DOHH2 (cell line): ENCODE measurements at regions not wholly inside any gene's neighbourhood (a gene's known extent, or its start where the extent isn't known, plus 50 kb on each side); places are given as distances from the start of the nearest gene placed in this dataset.

Experiments
- H3F3A ChIP-seq: fragments of 200-600 bp; sonication (generic), shearing (Covaris generic); 2 replicates; pipeline ENCODE4 v1.6.0; 2016; ENCODE audit warnings: antibody characterized with exemption, mild to moderate bottlenecking; ENCODE audit not compliant: control insufficient read depth, insufficient read depth
- H3K27ac ChIP-seq: fragments of 200-600 bp; sonication (generic); 2 replicates; pipeline ENCODE4 v1.5.1; 2014; ENCODE audit warnings: low read depth, mild to moderate bottlenecking, low read length, moderate library complexity
- H3K27me3 ChIP-seq: fragments of 200-600 bp; sonication (generic); 2 replicates; pipeline ENCODE4 v1.6.1; 2014; ENCODE audit warnings: mild to moderate bottlenecking, low read length, mixed read lengths; ENCODE audit not compliant: control insufficient read depth
- H3K36me3 ChIP-seq: fragments of 200-600 bp; sonication (generic); 2 replicates; pipeline ENCODE4 v1.6.1; 2014; ENCODE audit warnings: mild to moderate bottlenecking, low read length, moderate library complexity, mixed read lengths; ENCODE audit not compliant: control insufficient read depth
- H3K4me1 ChIP-seq: fragments of 200-600 bp; sonication (generic); 2 replicates; pipeline ENCODE4 v1.6.1; 2014; ENCODE audit warnings: mild to moderate bottlenecking, low read length, mixed read lengths; ENCODE audit not compliant: control insufficient read depth
- H3K4me2 ChIP-seq: fragments of 200-600 bp; sonication (generic); 2 replicates; pipeline ENCODE4 v1.6.0; 2014; ENCODE audit warnings: mild to moderate bottlenecking, low read length, moderate library complexity
- H3K4me3 ChIP-seq: fragments of 200-600 bp; sonication (generic); 2 replicates; pipeline ENCODE4 v1.5.1; 2014; ENCODE audit warnings: mild to moderate bottlenecking, low read length, mixed read lengths
- H3K79me2 ChIP-seq: fragments of 200-600 bp; sonication (generic); 2 replicates; pipeline ENCODE4 v1.6.1; 2014; ENCODE audit warnings: mild to moderate bottlenecking, low read length, mixed read lengths; ENCODE audit not compliant: control insufficient read depth
- H3K9me2 ChIP-seq: fragments of 200-600 bp; sonication (generic); replicated peaks from 2 replicates; pipeline ENCODE4 v1.6.1; 2014; ENCODE audit warnings: mild to moderate bottlenecking, low read length, mixed read lengths; ENCODE audit not compliant: control insufficient read depth
- H3K9me3 ChIP-seq: fragments of 200-600 bp; sonication (generic); 2 replicates; pipeline ENCODE4 v1.6.1; 2014; ENCODE audit warnings: antibody characterized with exemption, low read length, mixed read lengths; ENCODE audit not compliant: control insufficient read depth, insufficient read depth
- H4K20me1 ChIP-seq: fragments of 200-600 bp; sonication (generic); 2 replicates; pipeline ENCODE4 v1.6.0; 2014; ENCODE audit warnings: low read depth, mild to moderate bottlenecking, antibody characterized with exemption, low read length, moderate library complexity; ENCODE audit not compliant: control insufficient read depth, insufficient read depth
- CTCF ChIP-seq: fragments of 200-600 bp; sonication (generic); IDR thresholded peaks from one replicate; pipeline ENCODE4 v1.5.1; 2014; ENCODE audit warnings: antibody characterized with exemption, mild to moderate bottlenecking, low read depth, low read length; ENCODE audit not compliant: poor library complexity, severe bottlenecking
- EZH2phosphoT487 ChIP-seq: fragments of 200-600 bp; sonication (generic); IDR thresholded peaks from 2 replicates; pipeline ENCODE4 v1.6.1; 2017; ENCODE audit warnings: borderline replicate concordance, mild to moderate bottlenecking, antibody characterized with exemption, low read length, moderate library complexity, mixed read lengths

DNA sequence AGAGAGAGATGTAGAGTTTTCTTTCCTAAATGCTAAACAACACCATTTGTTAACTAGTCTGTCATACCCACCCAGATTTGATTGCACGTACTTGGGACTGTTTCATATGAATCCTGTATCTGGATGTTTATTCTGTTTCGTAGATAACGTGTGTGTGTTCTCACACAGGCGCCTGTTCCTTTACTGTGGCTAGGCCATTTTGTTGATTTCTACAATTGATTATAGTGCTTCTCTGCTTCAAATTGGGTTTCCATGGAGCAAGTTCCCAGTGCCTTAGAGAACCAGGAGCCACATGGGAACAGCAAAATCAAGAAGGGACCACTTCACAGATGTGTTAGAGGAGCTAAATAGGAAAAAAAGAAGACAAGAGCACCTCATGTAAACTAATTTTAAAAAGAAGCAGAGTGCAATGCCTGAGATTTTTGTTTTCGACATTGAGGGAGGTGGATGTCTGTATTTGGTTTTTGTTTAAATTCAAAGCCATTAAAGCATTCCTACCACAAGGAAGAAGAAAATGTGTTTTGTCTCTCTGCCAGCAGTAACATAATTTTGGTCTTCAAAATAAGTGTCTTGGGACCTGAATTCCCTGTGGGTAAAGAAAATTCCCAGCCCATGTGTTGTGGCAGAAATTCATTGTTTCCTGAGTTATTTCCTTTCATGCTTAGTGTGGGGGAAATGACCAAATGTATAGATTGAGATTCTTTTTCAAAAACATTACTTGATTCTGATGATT, 424.0 kb upstream of the C2CD4B start:
- H3K27me3 ChIP-seq = no peaks in the 10 kb centered on the region
- H3F3A ChIP-seq = no peaks in the 10 kb centered on the region
- no peaks in the 10 kb centered on the region for H3K9me3 ChIP-seq
- TF ChIP-seq EZH2phosphoT487 (no peak), CTCF (no peak)
- H3K4me3 ChIP-seq = no peak overlapping the region
- H3K4me1 ChIP-seq = no peaks in the 10 kb centered on the region
- H3K27ac ChIP-seq = no peak overlapping the region
- H3K9me2 ChIP-seq = no peaks in the 10 kb centered on the region
- H4K20me1 ChIP-seq = no peaks in the 10 kb centered on the region
- no peaks in the 10 kb centered on the region for H3K36me3 ChIP-seq
- H3K4me2 ChIP-seq = no peak overlapping the region
- H3K79me2 ChIP-seq = no peaks in the 10 kb centered on the region

DNA sequence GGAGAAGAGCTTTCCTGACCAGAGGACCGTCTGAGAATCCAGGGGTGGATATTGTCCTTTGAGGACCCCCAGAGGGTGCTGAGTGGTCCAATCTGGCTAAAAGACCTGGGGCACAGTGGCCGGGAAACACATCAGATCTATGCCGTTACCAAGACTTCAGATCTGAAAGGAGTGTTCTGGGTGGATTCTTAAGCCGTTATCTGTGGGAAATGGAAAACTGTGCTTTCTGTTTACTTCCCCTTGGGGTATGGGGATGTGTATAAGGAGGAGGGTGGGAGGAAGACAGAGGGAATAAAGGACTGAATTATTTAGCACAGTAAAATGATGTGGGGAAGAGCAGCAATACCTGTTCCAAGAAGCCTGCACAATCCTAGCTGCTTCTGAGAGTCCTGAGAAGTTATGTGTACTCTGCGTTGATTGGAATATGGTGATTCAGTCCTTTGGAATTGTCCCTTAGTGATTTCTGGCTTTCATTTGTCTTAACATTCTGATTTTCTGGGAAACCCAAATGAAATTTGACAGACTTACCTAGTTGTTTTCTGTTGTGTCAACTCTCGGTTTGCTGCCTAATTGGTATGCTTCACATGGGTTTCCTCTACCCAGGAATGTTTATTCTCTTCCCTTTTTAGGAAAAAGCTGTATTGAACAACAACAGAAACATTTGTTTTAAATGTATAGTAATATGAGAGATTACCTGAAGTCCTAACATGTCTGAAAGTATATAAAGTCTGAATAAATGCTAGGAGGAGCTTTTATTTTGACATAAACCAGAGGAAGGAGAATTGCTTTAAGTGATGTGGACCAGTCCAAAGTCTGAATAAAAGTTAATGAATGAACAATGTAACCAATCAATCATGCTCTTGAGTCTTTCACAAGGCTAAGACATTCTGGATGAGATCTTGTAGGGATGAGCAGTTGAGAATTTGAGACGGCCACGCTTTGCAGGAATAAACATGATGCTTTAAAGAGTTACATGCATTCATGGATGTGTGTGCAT, 427.1 kb upstream of the C2CD4B start:
- TF ChIP-seq CTCF (no peak), EZH2phosphoT487 (no peak)
- Histone ChIP-seq H3K36me3 (no peaks in the 10 kb centered on the region), H3K4me2 (no peak overlapping the region), H3K9me2 (no peaks in the 10 kb centered on the region), H3F3A (no peaks in the 10 kb centered on the region), H3K9me3 (no peaks in the 10 kb centered on the region), H3K4me3 (no peak overlapping the region), H3K27ac (no peak overlapping the region), H3K79me2 (no peaks in the 10 kb centered on the region), H3K4me1 (no peaks in the 10 kb centered on the region), H4K20me1 (no peaks in the 10 kb centered on the region), H3K27me3 (no peaks in the 10 kb centered on the region; the same call in 1 of the 2 replicates)

GRCh38 chr15:62592920-62593319, 427.8 kb upstream of the C2CD4B start:
- no peaks in the 10 kb centered on the region for H3K36me3 ChIP-seq
- no peaks in the 10 kb centered on the region for H3K4me1 ChIP-seq
- H3K4me3 ChIP-seq = no peak overlapping the region
- H3K27me3 ChIP-seq = no peaks in the 10 kb centered on the region; the same call in 1 of the 2 replicates
- H3K4me2 ChIP-seq = no peak overlapping the region
- H3K9me2 ChIP-seq = no peaks in the 10 kb centered on the region
- no peaks in the 10 kb centered on the region for H4K20me1 ChIP-seq
- no peaks in the 10 kb centered on the region for H3K9me3 ChIP-seq
- H3K79me2 ChIP-seq = no peaks in the 10 kb centered on the region
- H3F3A ChIP-seq = no peaks in the 10 kb centered on the region
- TF ChIP-seq CTCF (no peak), EZH2phosphoT487 (no peak)
- no peak overlapping the region for H3K27ac ChIP-seq
